ENCODE measurements at regions not wholly inside any gene's neighbourhood (a gene's known extent, or its start where the extent isn't known, plus 50 kb on each side); places are given as distances from the start of the nearest gene placed in this dataset.

DNA sequence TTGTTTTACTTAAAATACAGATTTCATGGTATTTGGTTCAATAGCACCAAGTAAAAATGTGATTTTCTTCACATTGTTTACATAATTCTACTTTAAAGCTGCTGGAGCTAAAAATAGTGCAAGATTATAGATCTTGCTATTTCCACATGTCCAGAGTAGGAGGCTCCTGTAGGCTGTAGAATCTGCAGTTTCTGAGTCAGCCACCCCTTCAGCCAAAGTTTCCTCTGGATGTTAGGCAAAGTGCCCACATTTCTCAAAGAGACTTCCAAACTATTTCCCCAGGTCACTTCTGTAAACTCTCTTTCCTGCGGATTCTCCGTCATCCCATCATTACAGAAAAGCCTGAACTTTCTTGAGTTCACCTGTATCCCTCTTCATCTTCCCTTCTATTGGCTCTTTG, 342.5 kb upstream of the FSTL5 start:
- Histone ChIP-seq H3K9me3 (no peaks in the 10 kb centered on the region), H3K27me3 (no peaks in the 10 kb centered on the region), H3K4me1 (ENCODE audit: insufficient read depth) (no peaks in the 10 kb centered on the region), H3K27ac (no peak overlapping the region), H3K36me3 (no peaks in the 10 kb centered on the region), H3K4me3 (no peak overlapping the region)
- WGBS, 3 donors: 10 to 23% (median 13%) methylated on average over 2 of the region's 2 CpGs
- intact Hi-C loops (cut with DNase I): no loop called here
- no peak for TF ChIP-seq EP300 (IDR thresholded peaks at IDR 0.05)
- TF ChIP-seq, protein P1, sequence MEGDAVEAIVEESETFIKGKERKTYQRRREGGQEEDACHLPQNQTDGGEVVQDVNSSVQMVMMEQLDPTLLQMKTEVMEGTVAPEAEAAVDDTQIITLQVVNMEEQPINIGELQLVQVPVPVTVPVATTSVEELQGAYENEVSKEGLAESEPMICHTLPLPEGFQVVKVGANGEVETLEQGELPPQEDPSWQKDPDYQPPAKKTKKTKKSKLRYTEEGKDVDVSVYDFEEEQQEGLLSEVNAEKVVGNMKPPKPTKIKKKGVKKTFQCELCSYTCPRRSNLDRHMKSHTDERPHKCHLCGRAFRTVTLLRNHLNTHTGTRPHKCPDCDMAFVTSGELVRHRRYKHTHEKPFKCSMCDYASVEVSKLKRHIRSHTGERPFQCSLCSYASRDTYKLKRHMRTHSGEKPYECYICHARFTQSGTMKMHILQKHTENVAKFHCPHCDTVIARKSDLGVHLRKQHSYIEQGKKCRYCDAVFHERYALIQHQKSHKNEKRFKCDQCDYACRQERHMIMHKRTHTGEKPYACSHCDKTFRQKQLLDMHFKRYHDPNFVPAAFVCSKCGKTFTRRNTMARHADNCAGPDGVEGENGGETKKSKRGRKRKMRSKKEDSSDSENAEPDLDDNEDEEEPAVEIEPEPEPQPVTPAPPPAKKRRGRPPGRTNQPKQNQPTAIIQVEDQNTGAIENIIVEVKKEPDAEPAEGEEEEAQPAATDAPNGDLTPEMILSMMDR (IDR thresholded peaks at IDR 0.05): no peak
- no peak for TF ChIP-seq POLR2A (IDR thresholded peaks at IDR 0.05)
- DNase-seq: no peak

DNA sequence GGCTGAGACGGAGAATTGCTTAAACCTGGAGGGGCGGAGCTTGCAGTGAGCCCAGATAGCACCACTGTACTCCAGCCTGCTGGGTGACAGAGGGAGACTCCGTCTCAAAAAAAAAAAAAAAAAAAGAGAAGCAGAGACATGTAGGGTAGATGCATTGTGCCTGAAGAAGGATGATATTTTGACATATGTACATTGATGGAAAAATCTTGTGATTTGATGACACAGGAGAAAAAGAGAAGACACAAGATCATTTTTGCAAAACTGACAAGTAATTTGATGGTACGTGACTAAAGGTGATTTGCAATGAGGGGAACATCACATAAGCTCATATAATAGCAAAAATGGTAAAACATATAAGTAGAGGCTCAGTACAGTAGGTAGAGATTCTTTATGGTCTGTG, 340.1 kb upstream of the FSTL5 start:
- H3K9me3 ChIP-seq: no peaks in the 10 kb centered on the region

DNA sequence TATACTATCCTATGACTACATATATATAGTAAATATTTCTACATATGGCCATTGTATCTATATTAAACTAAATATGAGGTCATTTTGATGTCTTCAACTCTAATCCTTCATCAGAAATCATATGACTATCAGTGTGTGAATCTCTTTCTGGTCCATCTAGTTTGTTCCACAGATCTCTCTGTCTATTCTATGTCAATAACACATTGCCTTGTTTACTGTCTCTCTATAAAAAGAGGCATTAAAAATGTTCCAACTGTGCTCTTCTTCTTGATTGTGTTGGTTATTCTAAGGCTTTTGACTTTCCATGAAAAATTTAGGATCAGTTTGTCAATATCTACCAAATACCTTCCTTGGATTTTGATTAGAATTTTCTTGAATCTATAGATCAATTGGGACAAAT, 338.3 kb upstream of the FSTL5 start:
- TF ChIP-seq EP300 (IDR thresholded peaks at IDR 0.05) (no peak), POLR2A (IDR thresholded peaks at IDR 0.05) (no peak)
- TF ChIP-seq, protein P1 (IDR thresholded peaks at IDR 0.05): no peak
- no peaks in the 10 kb centered on the region for H3K4me1 ChIP-seq (ENCODE audit: insufficient read depth)
- no peaks in the 10 kb centered on the region for H3K9me3 ChIP-seq
- no peak overlapping the region for H3K4me3 ChIP-seq
- H3K27ac ChIP-seq: no peak overlapping the region
- intact Hi-C loops (cut with DNase I): loop anchor here in 1 of 4 donors (5.0 kb wide), 1 partner anchor 1515 kb away; no protein-coding TSS in a partner anchor
- H3K27me3 ChIP-seq: no peaks in the 10 kb centered on the region
- DNase-seq: no peak
- H3K36me3 ChIP-seq: no peaks in the 10 kb centered on the region

More for the DNA sequence above, 340.1 kb upstream of the FSTL5 start:
- Histone ChIP-seq H3K4me1 (ENCODE audit: insufficient read depth) (no peaks in the 10 kb centered on the region), H3K27me3 (no peaks in the 10 kb centered on the region), H3K4me3 (no peak overlapping the region), H3K27ac (no peak overlapping the region), H3K36me3 (no peaks in the 10 kb centered on the region)
- no peak for DNase-seq
- 88 to 93% (median 89%) methylated on average over 4 of the region's 4 CpGs for WGBS, 3 donors
- TF ChIP-seq POLR2A (IDR thresholded peaks at IDR 0.05): no peak
- no peak for TF ChIP-seq EP300 (IDR thresholded peaks at IDR 0.05)
- TF ChIP-seq, protein P1 (IDR thresholded peaks at IDR 0.05): no peak
- intact Hi-C loops (cut with DNase I): loop anchor here in 1 of 4 donors (5.0 kb wide), 1 partner anchor 1513 kb away; no protein-coding TSS in a partner anchor

DNA sequence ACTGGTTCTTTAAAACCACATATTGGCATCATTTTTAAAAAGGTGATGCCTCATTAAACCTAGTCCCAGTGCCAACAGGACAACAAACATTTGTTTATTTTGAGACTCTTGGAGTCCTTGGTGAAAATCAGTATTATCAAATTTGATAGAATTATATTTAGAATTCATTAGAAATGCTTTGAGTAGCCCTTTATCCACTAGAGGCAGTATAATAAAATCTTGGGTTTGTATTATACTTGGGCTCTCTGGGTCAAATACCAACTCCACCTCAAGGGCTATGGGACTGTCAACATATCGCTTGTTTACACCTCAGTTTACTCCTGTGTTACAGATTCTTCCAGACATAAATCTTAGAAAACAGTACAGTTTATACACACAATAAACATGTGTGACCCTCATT, 335.7 kb upstream of the FSTL5 start:
- no peaks in the 10 kb centered on the region for H3K9me3 ChIP-seq
- no peak overlapping the region for H3K4me3 ChIP-seq
- DNase-seq: no peak
- intact Hi-C loops (cut with DNase I): no loop called here
- H3K4me1 ChIP-seq (ENCODE audit: insufficient read depth): no peaks in the 10 kb centered on the region
- H3K27me3 ChIP-seq: no peaks in the 10 kb centered on the region
- H3K36me3 ChIP-seq: no peaks in the 10 kb centered on the region
- WGBS, 3 donors: 66 to 83% (median 69%) methylated on average over 1 of the region's 1 CpG
- no peak for TF ChIP-seq POLR2A (IDR thresholded peaks at IDR 0.05)
- TF ChIP-seq, protein P1 (IDR thresholded peaks at IDR 0.05): no peak
- no peak for TF ChIP-seq EP300 (IDR thresholded peaks at IDR 0.05)
- H3K27ac ChIP-seq: no peak overlapping the region
